Hematopoietic multipotent progenitor cell treated with erythropoietin and hydrocortisone succinate and interleukin-3 and kit ligand, for 15 days (in vitro differentiated cells): ENCODE measurements at regions not wholly inside any gene's neighbourhood (a gene's known extent, or its start where the extent isn't known, plus 50 kb on each side); places are given as distances from the start of the nearest gene placed in this dataset.

Source experiments
- DNase-seq: peaks from one replicate; pipeline ENCODE4 v3.0.0-alpha.2; 2015; ENCODE audit warnings: low spot score

GRCh38 chr12:126383506-126383905 is 1318.3 kb downstream of the AACS start:
- DNase-seq = no peak

- DNase-seq = no peak
Observed at GRCh38 chr12:126384026-126384564, 1318.9 kb downstream of the AACS start.

GRCh38 chr12:126385785-126386184 is 1320.5 kb downstream of the AACS start:
- DNase-seq = no peak

- DNase-seq = no peak
Observed at GRCh38 chr12:126389220-126389841, 1324.1 kb downstream of the AACS start.

GRCh38 chr12:126389961-126390360 is 1324.7 kb downstream of the AACS start:
- no peak for DNase-seq

GRCh38 chr12:126390969-126391566 is 1325.8 kb downstream of the AACS start:
- DNase-seq = no peak

- DNase-seq = no peak
Observed at GRCh38 chr12:126396536-126396935, 1331.3 kb downstream of the AACS start.

GRCh38 chr12:126397071-126397581 is 1331.9 kb downstream of the AACS start:
- DNase-seq = no peak

- no peak for DNase-seq
Observed at GRCh38 chr12:126397660-126398059, 1332.4 kb downstream of the AACS start.

GRCh38 chr12:126400831-126401230 is 1335.6 kb downstream of the AACS start:
- no peak for DNase-seq

GRCh38 chr12:126404293-126404881 is 1339.2 kb downstream of the AACS start:
- no peak for DNase-seq

- no peak for DNase-seq
Observed at GRCh38 chr12:126418400-126418799, 1353.2 kb downstream of the AACS start.

- no peak for DNase-seq
Observed at GRCh38 chr12:126419131-126419530, 1353.9 kb downstream of the AACS start.

GRCh38 chr12:126424696-126425095 is 1359.5 kb downstream of the AACS start:
- DNase-seq = no peak

GRCh38 chr12:126425264-126425663 is 1360.0 kb downstream of the AACS start:
- DNase-seq = no peak

- DNase-seq = no peak
Observed at GRCh38 chr12:126428769-126429168, 1363.5 kb downstream of the AACS start.

- DNase-seq = no peak
Observed at GRCh38 chr12:126430921-126431320, 1365.7 kb downstream of the AACS start.

- DNase-seq = no peak
Observed at GRCh38 chr12:126431767-126432166, 1366.5 kb downstream of the AACS start.

GRCh38 chr12:126432780-126433179 is 1367.5 kb downstream of the AACS start:
- DNase-seq = no peak

- no peak for DNase-seq
Observed at GRCh38 chr12:126434412-126434985, 1369.3 kb downstream of the AACS start.

- no peak for DNase-seq
Observed at GRCh38 chr12:126436041-126436440, 1370.8 kb downstream of the AACS start.

GRCh38 chr12:126437934-126438333 is 1372.7 kb downstream of the AACS start:
- no peak for DNase-seq

- DNase-seq = no peak
Observed at GRCh38 chr12:126443977-126444376, 1378.7 kb downstream of the AACS start.
